Activated T-cell treated with anti-CD3 and anti-CD28 coated beads, Interleukin-2, amount 50 U/mL, for 1 hour (primary cell): ENCODE measurements at regions not wholly inside any gene's neighbourhood (a gene's known extent, or its start where the extent isn't known, plus 50 kb on each side); places are given as distances from the start of the nearest gene placed in this dataset.

Experiments
- DNase-seq: peaks from one replicate; pipeline ENCODE4 v3.0.0-alpha.2; 2020

DNA sequence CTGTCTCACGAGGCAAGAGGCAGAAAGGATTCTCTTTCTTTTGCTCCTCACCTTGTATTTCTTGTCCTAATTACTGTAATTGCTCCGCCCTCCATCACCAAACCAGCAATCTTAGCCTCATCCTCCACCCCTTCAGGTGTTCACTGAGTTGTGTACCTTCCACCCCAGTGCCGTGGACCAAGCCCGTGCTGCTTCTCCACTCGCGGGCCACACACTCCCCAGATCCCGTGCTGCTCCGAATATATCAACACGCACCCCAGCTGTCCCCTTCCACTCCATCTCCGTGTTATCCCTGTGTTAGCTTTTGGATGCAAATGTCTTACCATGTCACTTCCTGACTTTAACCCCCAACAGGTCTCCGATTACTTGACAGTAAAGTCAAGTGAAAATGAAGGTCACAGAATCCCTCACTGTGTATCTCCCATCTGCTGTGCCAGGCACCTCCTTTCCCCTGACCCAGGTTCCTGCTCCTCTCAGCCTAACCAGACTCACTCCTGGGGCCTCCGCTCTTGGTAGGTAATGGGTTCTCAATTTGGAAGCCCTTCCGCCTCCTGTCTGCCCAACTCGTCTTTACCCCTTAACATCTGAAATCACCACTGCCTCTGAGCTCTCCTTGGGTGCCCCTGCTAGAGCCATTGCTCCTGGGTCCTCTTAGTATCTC lies 320.2 kb downstream of the MED10 start:
- no peak for DNase-seq

- no peak for DNase-seq
These were observed 322.1 kb downstream of the MED10 start for GRCh38 chr5:6056280-6056679.

- DNase-seq = no peak
These were observed 328.7 kb downstream of the MED10 start for GRCh38 chr5:6049662-6050061.

DNA sequence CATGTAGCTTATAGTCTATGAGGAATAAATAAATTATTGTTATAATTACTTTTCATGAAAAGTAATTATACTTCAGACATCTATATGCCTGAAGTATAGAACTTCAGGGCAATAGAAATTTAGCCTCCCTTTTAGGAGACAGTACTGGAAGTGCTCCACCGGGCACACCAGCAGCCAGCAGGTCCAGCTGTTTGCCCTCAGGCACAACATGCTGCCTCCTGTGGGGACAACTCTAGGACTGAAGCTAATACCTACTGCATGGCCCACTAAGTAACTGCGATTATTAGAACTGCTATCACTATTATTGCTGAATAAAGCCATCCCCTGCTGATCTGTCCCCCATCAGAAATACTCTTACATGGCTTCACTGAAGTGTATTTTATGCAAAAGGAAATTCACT lies 329.6 kb downstream of the MED10 start:
- no peak for DNase-seq

DNA sequence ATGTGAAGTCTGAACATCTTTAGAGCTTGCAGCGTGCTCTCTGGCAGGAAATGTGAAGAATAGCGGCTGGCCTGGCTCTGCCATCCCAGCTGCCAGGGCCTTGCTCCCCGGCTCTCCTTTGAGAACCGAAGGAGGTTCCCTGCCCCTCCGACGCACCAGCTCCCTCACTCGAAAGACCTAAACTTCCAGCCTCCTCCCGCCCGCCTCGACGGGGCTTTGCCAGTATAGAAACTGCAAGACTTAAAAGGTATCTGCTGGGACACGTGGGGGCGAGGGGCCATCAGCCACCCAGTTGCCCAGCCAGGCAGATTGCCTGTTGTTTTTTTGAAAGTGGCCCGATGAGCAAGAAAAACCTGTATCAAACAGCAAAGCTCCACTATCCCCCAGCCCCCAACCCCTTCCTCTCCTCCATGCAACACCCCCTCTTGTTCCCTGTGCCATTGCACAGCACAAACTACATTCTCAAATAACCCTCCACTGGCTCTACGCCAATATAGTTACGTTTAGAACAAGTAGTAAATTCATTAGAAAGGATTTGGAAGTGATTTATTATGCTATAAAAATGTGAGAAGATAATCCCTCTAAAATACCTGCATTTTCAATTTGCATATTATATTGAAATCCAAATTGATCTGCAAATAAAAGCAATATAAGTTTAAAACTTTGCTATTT lies 331.9 kb downstream of the MED10 start:
- no peak for DNase-seq

- DNase-seq = no peak
These were observed 334.6 kb downstream of the MED10 start for GRCh38 chr5:6043491-6044310.

GRCh38 chr5:6041977-6042550 lies 336.3 kb downstream of the MED10 start:
- no peak for DNase-seq

DNA sequence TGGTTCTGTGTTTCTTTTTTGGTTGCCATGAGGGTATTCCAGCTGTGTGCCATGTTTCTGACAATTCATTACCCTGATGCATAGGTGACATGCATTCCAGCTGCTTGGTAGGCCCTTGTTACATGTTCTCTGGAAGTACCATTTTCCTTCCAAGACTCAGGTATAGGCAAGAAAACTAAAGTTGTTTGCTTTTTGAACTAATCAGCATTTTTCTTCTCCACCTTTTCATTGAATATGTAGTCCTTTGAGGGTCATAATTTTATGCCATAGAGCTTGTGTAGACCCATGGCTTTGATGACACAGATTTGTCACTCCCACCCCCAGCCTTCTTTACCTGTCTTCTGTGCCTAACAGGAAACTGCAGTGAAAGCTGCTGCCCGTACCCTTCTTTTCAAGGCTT lies 339.2 kb downstream of the MED10 start:
- DNase-seq = no peak

DNA sequence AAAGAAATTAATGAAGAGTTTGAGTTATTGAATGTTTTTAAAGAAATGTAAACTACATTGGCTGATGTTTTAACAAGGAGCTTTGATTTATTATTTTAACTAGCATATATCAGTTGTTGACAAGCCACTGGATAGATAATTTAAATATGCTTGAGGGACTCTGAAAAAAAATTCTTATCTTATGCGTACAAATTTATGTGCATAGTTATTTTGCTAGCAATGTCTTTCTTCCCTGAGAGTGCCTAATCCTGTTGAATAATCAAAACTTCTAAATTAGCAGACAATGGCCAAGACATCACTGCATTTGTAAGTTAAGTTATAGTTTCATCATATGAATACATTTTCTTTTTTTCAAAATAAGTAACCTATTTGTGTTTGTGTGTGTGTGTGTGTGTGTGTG lies 342.3 kb downstream of the MED10 start:
- DNase-seq = no peak

- DNase-seq = no peak
These were observed 348.5 kb downstream of the MED10 start for GRCh38 chr5:6029811-6030271.

DNA sequence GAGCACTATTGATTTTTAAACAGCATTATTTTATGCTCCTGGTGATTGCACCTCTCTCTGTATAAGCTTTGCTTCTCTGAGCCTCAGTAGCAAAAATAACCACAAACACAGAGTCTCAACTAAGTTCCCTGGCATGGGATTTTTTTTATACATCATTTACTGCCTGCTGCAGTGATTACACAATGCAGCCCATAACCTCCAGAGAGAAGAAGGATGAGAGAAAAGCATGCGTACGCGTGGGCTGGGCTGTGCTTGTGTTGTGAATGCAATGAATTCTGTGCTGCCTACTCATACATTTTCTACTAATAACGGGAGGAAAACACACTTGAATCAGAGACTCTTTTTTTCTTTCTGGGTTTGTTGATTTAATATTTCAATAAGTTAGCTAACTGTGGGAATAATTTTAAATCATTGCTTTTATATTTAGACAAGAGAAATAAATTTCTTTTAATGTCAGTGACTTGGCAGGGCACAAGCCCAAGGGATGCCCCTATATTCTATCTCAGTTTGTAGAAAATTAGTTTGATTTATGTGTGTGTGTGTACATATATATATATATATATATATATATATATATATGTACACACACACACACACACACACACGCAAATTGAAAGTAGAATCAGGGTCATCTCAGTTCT lies 351.5 kb downstream of the MED10 start:
- DNase-seq = no peak

DNA sequence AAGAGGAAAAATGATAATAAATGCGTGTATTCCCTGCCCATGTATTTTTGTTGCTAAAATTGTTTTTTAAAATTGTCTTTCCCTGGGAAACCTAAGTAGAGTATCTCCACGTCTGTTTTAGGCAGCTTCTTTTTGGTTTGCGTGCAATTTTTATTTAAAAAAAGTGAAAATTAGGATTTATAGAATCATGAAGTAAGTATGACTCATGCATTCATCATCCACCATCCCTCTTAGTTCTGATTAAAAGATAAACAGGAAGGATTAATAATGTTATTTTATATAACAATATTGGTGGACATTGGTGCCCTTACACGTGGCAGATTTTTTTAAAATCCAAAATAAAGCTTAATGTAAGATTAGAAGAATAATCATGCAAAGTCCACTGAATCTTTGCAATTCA lies 358.7 kb downstream of the MED10 start:
- no peak for DNase-seq

DNA sequence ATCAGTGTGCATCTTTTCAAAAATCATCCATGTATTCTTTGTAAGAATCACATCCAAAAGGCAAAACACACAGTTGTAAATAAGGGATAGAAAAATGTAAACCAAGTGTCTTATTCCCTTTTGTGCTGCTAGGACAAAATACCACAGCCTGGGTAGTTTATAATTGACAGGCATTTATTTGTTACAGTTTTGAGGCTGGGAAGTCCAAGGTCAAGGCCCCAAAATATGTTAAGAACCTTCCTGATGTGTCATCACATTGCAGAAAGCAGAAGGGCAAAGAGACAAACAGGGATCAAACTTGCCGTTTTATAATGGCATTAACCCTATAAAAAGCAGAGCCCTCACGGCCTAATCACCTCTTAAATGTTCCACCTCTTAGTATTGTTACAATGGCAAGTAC lies 364.8 kb downstream of the MED10 start:
- DNase-seq = no peak

- DNase-seq = no peak
These were observed 367.1 kb downstream of the MED10 start for GRCh38 chr5:6011199-6011598.

DNA sequence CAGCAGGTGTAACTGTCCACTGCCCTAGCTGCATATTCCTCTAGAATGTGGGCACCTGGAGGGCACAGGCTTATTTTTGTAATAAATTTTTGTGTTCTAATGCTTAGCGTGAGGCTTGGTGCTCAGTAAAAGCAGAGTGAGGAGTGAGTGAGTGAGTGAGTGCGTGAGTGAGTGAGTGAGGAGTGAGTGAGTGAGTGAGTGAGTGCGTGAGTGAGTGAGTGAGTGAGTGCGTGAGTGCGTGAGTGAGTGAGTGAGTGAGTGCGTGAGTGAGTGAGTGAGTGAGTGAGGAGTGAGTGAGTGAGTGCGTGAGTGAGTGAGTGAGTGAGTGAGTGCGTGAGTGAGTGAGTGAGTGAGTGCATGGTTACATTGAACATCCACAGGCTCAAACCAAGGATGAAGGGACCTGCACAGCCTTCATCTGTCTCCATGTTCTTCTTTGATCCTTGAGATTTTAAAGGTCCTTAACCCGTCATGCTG lies 371.5 kb downstream of the MED10 start:
- no peak for DNase-seq

- DNase-seq = no peak
These were observed 375.1 kb downstream of the MED10 start for GRCh38 chr5:6003040-6003825.

- DNase-seq = no peak
These were observed 377.5 kb downstream of the MED10 start for GRCh38 chr5:6000867-6001266.

- DNase-seq = no peak
These were observed 382.5 kb downstream of the MED10 start for GRCh38 chr5:5995819-5996218.

- no peak for DNase-seq
These were observed 391.7 kb downstream of the MED10 start for GRCh38 chr5:5986492-5987178.

GRCh38 chr5:5985332-5985731 lies 393.0 kb downstream of the MED10 start:
- DNase-seq = no peak

DNA sequence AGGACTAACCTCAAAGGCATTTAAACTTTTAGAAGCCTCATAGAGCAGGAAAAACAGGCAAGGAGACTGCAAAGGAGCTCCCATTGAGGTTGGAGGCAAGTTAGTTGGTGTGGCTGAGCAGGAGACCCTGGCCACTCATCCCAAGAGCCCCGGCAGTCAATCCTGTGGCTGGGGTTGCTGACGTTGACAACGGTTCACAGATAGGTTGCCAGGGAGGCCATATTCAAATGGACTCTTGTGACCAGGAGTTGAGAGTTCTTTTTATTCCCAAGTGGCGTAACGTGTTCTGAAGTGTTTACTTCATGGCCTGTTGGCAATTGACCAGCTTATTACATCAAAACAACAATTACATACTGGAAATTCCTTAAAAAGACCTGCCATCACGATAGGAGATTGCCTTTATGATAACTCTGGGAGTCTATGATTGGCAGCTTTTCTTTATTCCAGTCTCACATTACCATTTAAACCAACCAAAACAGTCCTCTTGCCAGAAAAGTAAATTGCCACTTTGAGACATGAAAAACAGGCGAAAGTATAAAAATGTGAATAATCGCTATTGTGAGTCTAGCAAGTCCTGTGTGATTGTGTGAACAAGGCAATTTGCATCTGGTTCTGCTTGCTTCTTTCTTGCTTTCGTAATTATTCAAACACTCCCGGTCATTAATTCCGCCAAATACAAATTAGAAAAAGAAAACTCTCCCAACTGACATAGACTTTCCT lies 394.9 kb downstream of the MED10 start:
- no peak for DNase-seq
